DOHH2 (cell line): ENCODE measurements at regions not wholly inside any gene's neighbourhood (a gene's known extent, or its start where the extent isn't known, plus 50 kb on each side); places are given as distances from the start of the nearest gene placed in this dataset.

ENCODE experiments used
- CTCF ChIP-seq: fragments of 200-600 bp; sonication (generic); IDR thresholded peaks from one replicate; pipeline ENCODE4 v1.5.1; 2014; ENCODE audit warnings: antibody characterized with exemption, mild to moderate bottlenecking, low read depth, low read length; ENCODE audit not compliant: poor library complexity, severe bottlenecking
- EZH2phosphoT487 ChIP-seq: fragments of 200-600 bp; sonication (generic); IDR thresholded peaks from 2 replicates; pipeline ENCODE4 v1.6.1; 2017; ENCODE audit warnings: borderline replicate concordance, mild to moderate bottlenecking, antibody characterized with exemption, low read length, moderate library complexity, mixed read lengths

GRCh38 chr12:115090783-115091182 lies 406.8 kb upstream of the TBX3 start:
- TF ChIP-seq CTCF = no peak
- TF ChIP-seq EZH2phosphoT487 = no peak
